ENCODE measurements at regions not wholly inside any gene's neighbourhood (a gene's known extent, or its start where the extent isn't known, plus 50 kb on each side); places are given as distances from the start of the nearest gene placed in this dataset.

- TF ChIP-seq CTCF (IDR thresholded peaks at IDR 0.05; ENCODE audit: unreplicated experiment) = no peak
- Mint-ChIP-seq H3K4me1 (ENCODE audit: unreplicated experiment) (peaks cover 12% of the 10 kb centered on the region), H3K27ac (ENCODE audit: unreplicated experiment) (peak overlapping the region; percentile 7), H3K36me3 (ENCODE audit: low read depth, unreplicated experiment) (no peaks in the 10 kb centered on the region), H3K27me3 (ENCODE audit: unreplicated experiment) (no peaks in the 10 kb centered on the region), H3K9me3 (ENCODE audit: unreplicated experiment) (no peaks in the 10 kb centered on the region), H3K4me3 (ENCODE audit: unreplicated experiment) (no peak overlapping the region)
- DNase-seq (ENCODE audit: low spot score) = no peak
Measured at GRCh38 chr15:35680951-35681350, 135.0 kb upstream of the DPH6 start.

GRCh38 chr15:35686347-35686746 is 140.4 kb upstream of the DPH6 start:
- H3K4me3 Mint-ChIP-seq (ENCODE audit: unreplicated experiment) = no peak overlapping the region
- TF ChIP-seq CTCF (IDR thresholded peaks at IDR 0.05; ENCODE audit: unreplicated experiment) = no peak
- no peaks in the 10 kb centered on the region for H3K36me3 Mint-ChIP-seq (ENCODE audit: low read depth, unreplicated experiment)
- no peak for DNase-seq (ENCODE audit: low spot score)
- H3K27me3 Mint-ChIP-seq (ENCODE audit: unreplicated experiment) = no peaks in the 10 kb centered on the region
- H3K27ac Mint-ChIP-seq (ENCODE audit: unreplicated experiment) = no peak overlapping the region
- H3K9me3 Mint-ChIP-seq (ENCODE audit: unreplicated experiment) = no peaks in the 10 kb centered on the region
- peaks cover 20% of the 10 kb centered on the region for H3K4me1 Mint-ChIP-seq (ENCODE audit: unreplicated experiment)

DNA sequence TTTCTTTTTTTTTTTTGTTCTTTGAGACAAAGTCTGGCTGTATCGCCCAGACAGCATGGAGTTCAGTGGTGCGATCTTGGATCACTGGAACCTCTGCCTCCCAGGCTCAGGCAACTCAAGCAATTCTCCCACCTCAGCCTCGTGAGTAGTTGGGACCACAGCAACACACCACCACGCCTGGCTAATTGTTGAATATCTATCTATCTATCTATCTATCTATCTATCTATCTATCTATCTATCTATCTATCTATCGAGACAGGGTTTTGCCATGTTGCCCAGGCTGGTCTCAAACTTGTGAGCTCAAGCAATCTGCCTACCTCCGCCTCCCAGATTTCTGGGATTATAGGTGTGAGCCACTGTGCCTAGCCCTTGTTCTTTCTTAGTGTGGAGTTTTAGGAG is 143.3 kb upstream of the DPH6 start:
- no peak for DNase-seq (ENCODE audit: low spot score)
- Mint-ChIP-seq H3K4me1 (ENCODE audit: unreplicated experiment) (peaks cover 31% of the 10 kb centered on the region), H3K27ac (ENCODE audit: unreplicated experiment) (no peak overlapping the region), H3K27me3 (ENCODE audit: unreplicated experiment) (no peaks in the 10 kb centered on the region), H3K9me3 (ENCODE audit: unreplicated experiment) (no peaks in the 10 kb centered on the region), H3K36me3 (ENCODE audit: low read depth, unreplicated experiment) (no peaks in the 10 kb centered on the region), H3K4me3 (ENCODE audit: unreplicated experiment) (no peak overlapping the region)
- TF ChIP-seq CTCF (IDR thresholded peaks at IDR 0.05; ENCODE audit: unreplicated experiment) = no peak

GRCh38 chr15:35690089-35690488 is 144.1 kb upstream of the DPH6 start:
- no peak for DNase-seq (ENCODE audit: low spot score)
- Mint-ChIP-seq H3K4me1 (ENCODE audit: unreplicated experiment) (peaks cover 31% of the 10 kb centered on the region), H3K27me3 (ENCODE audit: unreplicated experiment) (no peaks in the 10 kb centered on the region), H3K4me3 (ENCODE audit: unreplicated experiment) (no peak overlapping the region), H3K9me3 (ENCODE audit: unreplicated experiment) (no peaks in the 10 kb centered on the region), H3K27ac (ENCODE audit: unreplicated experiment) (peak overlapping the region; percentile 86), H3K36me3 (ENCODE audit: low read depth, unreplicated experiment) (no peaks in the 10 kb centered on the region)
- no peak for TF ChIP-seq CTCF (IDR thresholded peaks at IDR 0.05; ENCODE audit: unreplicated experiment)

DNA sequence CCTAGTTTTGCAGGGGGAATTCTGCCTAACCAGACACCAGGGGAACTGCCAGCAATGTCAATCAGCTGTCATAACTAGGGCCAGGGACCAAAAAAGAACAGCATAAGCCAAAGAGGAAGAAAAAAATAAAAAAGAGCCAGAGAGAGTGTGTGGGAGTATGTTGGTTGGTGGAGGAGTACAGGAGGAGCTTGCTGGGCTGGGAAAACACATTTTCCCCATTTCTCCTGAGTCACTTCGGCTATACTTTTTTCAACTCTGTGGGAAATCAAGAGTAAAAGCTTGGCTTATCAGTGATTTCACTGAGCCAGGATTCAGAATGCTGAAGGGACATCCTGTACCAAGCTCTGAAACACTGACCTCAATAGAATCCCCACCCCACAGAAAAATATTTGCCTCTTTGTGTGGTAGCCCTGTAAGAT is 144.7 kb upstream of the DPH6 start:
- DNase-seq (ENCODE audit: low spot score) = no peak
- no peaks in the 10 kb centered on the region for H3K36me3 Mint-ChIP-seq (ENCODE audit: low read depth, unreplicated experiment)
- H3K27me3 Mint-ChIP-seq (ENCODE audit: unreplicated experiment) = no peaks in the 10 kb centered on the region
- H3K4me3 Mint-ChIP-seq (ENCODE audit: unreplicated experiment) = no peak overlapping the region
- no peak for TF ChIP-seq CTCF (IDR thresholded peaks at IDR 0.05; ENCODE audit: unreplicated experiment)
- peak overlapping the region; percentile 86 for H3K27ac Mint-ChIP-seq (ENCODE audit: unreplicated experiment)
- peaks cover 29% of the 10 kb centered on the region for H3K4me1 Mint-ChIP-seq (ENCODE audit: unreplicated experiment)
- no peaks in the 10 kb centered on the region for H3K9me3 Mint-ChIP-seq (ENCODE audit: unreplicated experiment)
